Endodermal cell (in vitro differentiated cells): ENCODE measurements at regions not wholly inside any gene's neighbourhood (a gene's known extent, or its start where the extent isn't known, plus 50 kb on each side); places are given as distances from the start of the nearest gene placed in this dataset.

ENCODE experiments used
- DNase-seq: peaks from one replicate; pipeline ENCODE4 v3.0.0-alpha.2; 2017
- H3K27ac ChIP-seq: 2 replicates; pipeline ENCODE4 v1.5.1; 2013; ENCODE audit warnings: mild to moderate bottlenecking, low read depth, low read length, moderate library complexity
- H3K27me3 ChIP-seq: 2 replicates; pipeline ENCODE4 v1.6.1; 2013; ENCODE audit warnings: mild to moderate bottlenecking, low read length, moderate library complexity; ENCODE audit not compliant: insufficient read depth, control insufficient read depth, poor library complexity, severe bottlenecking
- H3K36me3 ChIP-seq: 2 replicates; pipeline ENCODE4 v1.7.0; 2013; ENCODE audit warnings: mild to moderate bottlenecking, low read length, moderate library complexity; ENCODE audit not compliant: control insufficient read depth, insufficient read depth
- H3K4me1 ChIP-seq: one replicate; pipeline ENCODE4 v1.7.0; 2013; ENCODE audit warnings: low read length; ENCODE audit not compliant: control insufficient read depth, insufficient read depth
- H3K4me3 ChIP-seq: 2 replicates; pipeline ENCODE4 v1.5.1; 2013; ENCODE audit warnings: mild to moderate bottlenecking, low read length, moderate library complexity
- H3K9ac ChIP-seq: 2 replicates; pipeline ENCODE4 v1.6.1; 2013; ENCODE audit warnings: mild to moderate bottlenecking, low read length, moderate library complexity; ENCODE audit not compliant: poor library complexity, severe bottlenecking; ENCODE audit errors: extremely low read depth
- H3K9me3 ChIP-seq: 2 replicates; pipeline ENCODE4 v1.6.1; 2013; ENCODE audit warnings: mild to moderate bottlenecking, low read length, moderate library complexity; ENCODE audit not compliant: control insufficient read depth
- H3K27ac Mint-ChIP-seq: 2 replicates; pipeline ENCODE4 v1.8.0; 2020; ENCODE audit warnings: mixed read lengths
- H3K27me3 Mint-ChIP-seq: 2 replicates; pipeline ENCODE4 v1.8.0; 2021; ENCODE audit warnings: mild to moderate bottlenecking, mixed read lengths; ENCODE audit not compliant: insufficient read depth
- H3K36me3 Mint-ChIP-seq: 2 replicates; pipeline ENCODE4 v1.8.0; 2020; ENCODE audit warnings: low read depth, mixed read lengths
- H3K4me1 Mint-ChIP-seq: 2 replicates; pipeline ENCODE4 v1.8.0; 2020; ENCODE audit warnings: mixed read lengths
- H3K4me3 Mint-ChIP-seq: 2 replicates; pipeline ENCODE4 v1.8.0; 2020; ENCODE audit warnings: mild to moderate bottlenecking, moderate library complexity, mixed read lengths
- H3K9me3 Mint-ChIP-seq: 2 replicates; pipeline ENCODE4 v1.8.0; 2020; ENCODE audit warnings: mild to moderate bottlenecking, mixed read lengths
- CTCF ChIP-seq: fragments of 200-600 bp; sonication (generic); conservative IDR thresholded peaks from 2 replicates; pipeline ENCODE4 v1.5.0; 2021; ENCODE audit warnings: antibody characterized with exemption, mild to moderate bottlenecking
- WGBS, 2 experiments: methylation state at CpG; one replicate each; pipeline versions ENCODE4 v1.1.5 to v1.1.7; 2013; ENCODE audit warnings: missing lambda C conversion rate in 2 of 2, mixed read lengths in 1 of 2; ENCODE audit not compliant: insufficient coverage in 1 of 2, insufficient read length in 1 of 2; 5-methylcytosine and 5-hydroxymethylcytosine counted together

GRCh38 chr4:10275696-10276095, 159.1 kb upstream of the WDR1 start:
- no peak for DNase-seq
- whole genome bisulfite sequencing, 2 experiments, result 95 to 96% methylated on average over 4 of the region's 4 CpGs
- Histone ChIP-seq H3K4me1 (no peaks in the 10 kb centered on the region), H3K27ac (no peak overlapping the region), H3K9me3 (no peaks in the 10 kb centered on the region), H3K27me3 (peaks cover 26% of the 10 kb centered on the region), H3K36me3 (no peaks in the 10 kb centered on the region), H3K9ac (no peak overlapping the region), H3K4me3 (no peak overlapping the region)
- Mint-ChIP-seq H3K27ac (no peak overlapping the region), H3K27me3 (peaks cover 57% of the 10 kb centered on the region), H3K9me3 (no peaks in the 10 kb centered on the region), H3K36me3 (no peaks in the 10 kb centered on the region), H3K4me3 (no peak overlapping the region), H3K4me1 (peaks cover 5% of the 10 kb centered on the region)
- TF ChIP-seq CTCF, result no peak

GRCh38 chr4:10273030-10273429, 156.4 kb upstream of the WDR1 start:
- Mint-ChIP-seq H3K27ac (no peak overlapping the region), H3K4me1 (no peaks in the 10 kb centered on the region), H3K9me3 (no peaks in the 10 kb centered on the region), H3K27me3 (peaks cover 77% of the 10 kb centered on the region), H3K36me3 (no peaks in the 10 kb centered on the region), H3K4me3 (no peak overlapping the region)
- H3K4me1 ChIP-seq, result no peaks in the 10 kb centered on the region
- H3K9me3 ChIP-seq, result no peaks in the 10 kb centered on the region
- no peak overlapping the region for H3K27ac ChIP-seq
- H3K27me3 ChIP-seq, result peaks cover 43% of the 10 kb centered on the region
- H3K36me3 ChIP-seq, result no peaks in the 10 kb centered on the region
- DNase-seq, result no peak
- 92 to 95% methylated on average over 4 of the region's 4 CpGs for WGBS, 2 experiments
- H3K9ac ChIP-seq, result no peak overlapping the region
- no peak overlapping the region for H3K4me3 ChIP-seq
- TF ChIP-seq CTCF, result no peak

GRCh38 chr4:10272511-10272910, 155.9 kb upstream of the WDR1 start:
- H3K4me3 ChIP-seq, result no peak overlapping the region
- peaks cover 40% of the 10 kb centered on the region for H3K27me3 ChIP-seq
- Mint-ChIP-seq H3K9me3 (no peaks in the 10 kb centered on the region), H3K36me3 (no peaks in the 10 kb centered on the region), H3K4me1 (no peaks in the 10 kb centered on the region), H3K4me3 (no peak overlapping the region), H3K27me3 (peaks cover 77% of the 10 kb centered on the region), H3K27ac (no peak overlapping the region)
- no peak overlapping the region for H3K27ac ChIP-seq
- no peak overlapping the region for H3K9ac ChIP-seq
- no peak for DNase-seq
- no peak for TF ChIP-seq CTCF
- H3K9me3 ChIP-seq, result no peaks in the 10 kb centered on the region
- no peaks in the 10 kb centered on the region for H3K36me3 ChIP-seq
- 80 to 88% methylated on average over 1 to 5 of the region's 5 CpGs for WGBS, 2 experiments
- no peaks in the 10 kb centered on the region for H3K4me1 ChIP-seq
